Posterior vena cava (tissue), 2 donors: ENCODE measurements at regions not wholly inside any gene's neighbourhood (a gene's known extent, or its start where the extent isn't known, plus 50 kb on each side); places are given as distances from the start of the nearest gene placed in this dataset.
"Not testable (repeated sequence)": the region's sequence is repeated elsewhere in the genome, so short reads cannot be mapped to it uniquely, and the experiment has no call there.

Experiments used
- DNase-seq: peaks from one replicate; pipeline ENCODE4 v3.0.0-alpha.2; 2020; ENCODE audit warnings: low spot score
- intact Hi-C, 2 donors: fragments of 100-400 bp; cut with DNase I; formaldehyde crosslinking; loops; one replicate each; pipeline versions ENCODE4 v1.14.1 to v1.14.2; 2022 to 2023
- donor health status: DM: yes; HTN: yes; CAD: no.
- donor health status: DM: yes; HTN: yes; CAD: no.

- intact Hi-C loops, result no loop called here
- no peak for DNase-seq
Observed at GRCh38 chr3:177249203-177249602, 51.9 kb upstream of the TBL1XR1 start.

- intact Hi-C loops, result no loop called here
- no peak for DNase-seq
Observed at GRCh38 chr3:177250151-177250550, 52.9 kb upstream of the TBL1XR1 start.

- no peak for DNase-seq
- intact Hi-C loops, result no loop called here
Observed at GRCh38 chr3:177251755-177252154, 54.5 kb upstream of the TBL1XR1 start.

- DNase-seq, result no peak
- intact Hi-C loops, result no loop called here
Observed at GRCh38 chr3:177257006-177257405, 59.7 kb upstream of the TBL1XR1 start.

- intact Hi-C loops, result no loop called here
- DNase-seq, result no peak
Observed at GRCh38 chr3:177257625-177258024, 60.3 kb upstream of the TBL1XR1 start.

GRCh38 chr3:177262396-177262795 is 65.1 kb upstream of the TBL1XR1 start:
- intact Hi-C loops, result no loop called here

GRCh38 chr3:177263615-177264368 is 66.5 kb upstream of the TBL1XR1 start:
- intact Hi-C loops, result no loop called here
- no peak for DNase-seq

More at GRCh38 chr3:177262396-177262795, 65.1 kb upstream of the TBL1XR1 start:
- no peak for DNase-seq

- intact Hi-C loops, DNase-seq: not testable (repeated sequence)
Observed at GRCh38 chr3:177271811-177272501, 74.7 kb upstream of the TBL1XR1 start.

GRCh38 chr3:177278016-177278415 is 80.7 kb upstream of the TBL1XR1 start:
- intact Hi-C loops, result no loop called here
- no peak for DNase-seq

GRCh38 chr3:177279118-177279815 is 82.0 kb upstream of the TBL1XR1 start:
- intact Hi-C loops, result no loop called here

GRCh38 chr3:177281292-177282118 is 84.2 kb upstream of the TBL1XR1 start:
- DNase-seq, result no peak
- intact Hi-C loops, result no loop called here

More at GRCh38 chr3:177279118-177279815, 82.0 kb upstream of the TBL1XR1 start:
- DNase-seq, result no peak

- DNase-seq, result no peak
- intact Hi-C loops, result no loop called here
Observed at GRCh38 chr3:177282119-177282655, 84.9 kb upstream of the TBL1XR1 start.

- intact Hi-C loops, result no loop called here
- no peak for DNase-seq
Observed at GRCh38 chr3:177283983-177284382, 86.7 kb upstream of the TBL1XR1 start.

GRCh38 chr3:177284383-177284881 is 87.2 kb upstream of the TBL1XR1 start:
- intact Hi-C loops, result no loop called here

GRCh38 chr3:177286034-177286433 is 88.8 kb upstream of the TBL1XR1 start:
- intact Hi-C loops, result no loop called here
- no peak for DNase-seq

More at GRCh38 chr3:177284383-177284881, 87.2 kb upstream of the TBL1XR1 start:
- DNase-seq, result no peak

- no peak for DNase-seq
- intact Hi-C loops, result no loop called here
Observed at GRCh38 chr3:177287231-177287630, 89.9 kb upstream of the TBL1XR1 start.

GRCh38 chr3:177290633-177291032 is 93.4 kb upstream of the TBL1XR1 start:
- intact Hi-C loops, result no loop called here
- no peak for DNase-seq

GRCh38 chr3:177294221-177294620 is 96.9 kb upstream of the TBL1XR1 start:
- DNase-seq, result no peak
- intact Hi-C loops, result no loop called here

- intact Hi-C loops, result no loop called here
- no peak for DNase-seq
Observed at GRCh38 chr3:177295116-177295515, 97.8 kb upstream of the TBL1XR1 start.
